ENCODE measurements at regions not wholly inside any gene's neighbourhood (a gene's known extent, or its start where the extent isn't known, plus 50 kb on each side); places are given as distances from the start of the nearest gene placed in this dataset.

GRCh38 chr1:89472253-89472652 is 52.4 kb upstream of the LRRC8B start:
- TF ChIP-seq CTCF (IDR thresholded peaks at IDR 0.05 in 8 of 11, conservative IDR thresholded peaks at IDR 0.05 in 3 of 11) = no peak
- TF ChIP-seq POLR2AphosphoS5 (IDR thresholded peaks at IDR 0.05) = no peak
- no peak for TF ChIP-seq POLR2A (IDR thresholded peaks at IDR 0.05)
